SU-DHL-6 (cell line): ENCODE measurements at regions not wholly inside any gene's neighbourhood (a gene's known extent, or its start where the extent isn't known, plus 50 kb on each side); places are given as distances from the start of the nearest gene placed in this dataset.

Experiments
- H2AFZ ChIP-seq: fragments of 200-600 bp; sonication (generic); 2 replicates; pipeline ENCODE4 v1.6.1; 2014; ENCODE audit warnings: low read depth, mild to moderate bottlenecking, moderate library complexity, mixed read lengths, antibody characterized with exemption, low read length; ENCODE audit not compliant: severe bottlenecking
- H3F3A ChIP-seq: fragments of 200-600 bp; shearing (Covaris generic); 2 replicates; pipeline ENCODE4 v1.6.0; 2016; ENCODE audit warnings: antibody characterized with exemption, mild to moderate bottlenecking; ENCODE audit not compliant: insufficient read depth
- H3K27ac ChIP-seq: fragments of 200-600 bp; sonication (generic); 2 replicates; pipeline ENCODE4 v1.5.1; 2016; ENCODE audit warnings: low read depth, mild to moderate bottlenecking, low read length, moderate library complexity, mixed read lengths
- H3K27me3 ChIP-seq: fragments of 200-600 bp; sonication (generic), shearing (Covaris generic); 2 replicates; pipeline ENCODE4 v1.6.0; 2014; ENCODE audit warnings: mild to moderate bottlenecking, low read length
- H3K36me3 ChIP-seq: fragments of 200-600 bp; sonication (generic); 2 replicates; pipeline ENCODE4 v1.6.1; 2014; ENCODE audit warnings: mild to moderate bottlenecking, low read length, mixed read lengths
- H3K4me2 ChIP-seq: fragments of 300-600, 200-600 bp; shearing (Covaris generic), sonication (generic); 2 replicates; pipeline ENCODE4 v1.6.0; 2014; ENCODE audit warnings: low read length, low read depth, mild to moderate bottlenecking; ENCODE audit not compliant: poor library complexity, severe bottlenecking
- H3K4me3 ChIP-seq: fragments of 200-600 bp; sonication (generic); 2 replicates; pipeline ENCODE4 v1.5.1; 2014; ENCODE audit warnings: antibody characterized with exemption, low read length, mild to moderate bottlenecking, mixed read lengths; ENCODE audit not compliant: insufficient read depth, poor library complexity, severe bottlenecking
- H3K79me2 ChIP-seq: fragments of 200-600 bp; sonication (generic); 2 replicates; pipeline ENCODE4 v1.6.1; 2014; ENCODE audit warnings: mild to moderate bottlenecking, low read length, moderate library complexity; ENCODE audit not compliant: insufficient read depth
- H3K9ac ChIP-seq: fragments of 200-600 bp; sonication (generic); 2 replicates; pipeline ENCODE4 v1.7.0; 2014; ENCODE audit warnings: mild to moderate bottlenecking, low read length
- H3K9me2 ChIP-seq: fragments of 200-600 bp; sonication (generic); replicated peaks from 2 replicates; pipeline ENCODE4 v1.6.1; 2014; ENCODE audit warnings: low read length; ENCODE audit not compliant: insufficient read depth
- H3K9me3 ChIP-seq: fragments of 200-600 bp; sonication (generic); 2 replicates; pipeline ENCODE4 v1.6.1; 2014; ENCODE audit warnings: low read length, mixed read lengths; ENCODE audit not compliant: insufficient read depth
- H4K20me1 ChIP-seq: fragments of 200-600 bp; sonication (generic); 2 replicates; pipeline ENCODE4 v1.6.1; 2014; ENCODE audit warnings: low read depth, mild to moderate bottlenecking, antibody characterized with exemption, low read length, moderate library complexity, mixed read lengths
- CTCF ChIP-seq: fragments of 200-600 bp; sonication (generic); IDR thresholded peaks from one replicate; pipeline ENCODE4 v1.5.1; 2017; ENCODE audit warnings: antibody characterized with exemption, mild to moderate bottlenecking, low read length, moderate library complexity; ENCODE audit not compliant: insufficient read depth, poor library complexity, severe bottlenecking
- EZH2phosphoT487 ChIP-seq: fragments of 200-600 bp; sonication (generic), shearing (Covaris generic); conservative IDR thresholded peaks from 2 replicates; pipeline ENCODE4 v1.6.1; 2018; ENCODE audit warnings: mild to moderate bottlenecking, antibody characterized with exemption, low read length, moderate library complexity, mixed read lengths

GRCh38 chr7:132733860-132734259, 157.6 kb upstream of the PLXNA4 start:
- Histone ChIP-seq H3K27me3 (no peaks in the 10 kb centered on the region), H3K27ac (no peak overlapping the region), H4K20me1 (no peaks in the 10 kb centered on the region), H3K9me3 (no peaks in the 10 kb centered on the region), H3K9ac (no peak overlapping the region), H3K4me3 (no peak overlapping the region), H2AFZ (no peak overlapping the region), H3F3A (no peaks in the 10 kb centered on the region), H3K36me3 (no peaks in the 10 kb centered on the region), H3K4me2 (no peak overlapping the region), H3K79me2 (no peaks in the 10 kb centered on the region), H3K9me2 (no peaks in the 10 kb centered on the region)
- TF ChIP-seq EZH2phosphoT487 (no peak), CTCF (no peak)

GRCh38 chr7:132732321-132732865, 156.1 kb upstream of the PLXNA4 start:
- Histone ChIP-seq H3K9ac (no peak overlapping the region), H3K9me2 (no peaks in the 10 kb centered on the region), H3K27ac (no peak overlapping the region), H3K79me2 (no peaks in the 10 kb centered on the region), H3K36me3 (no peaks in the 10 kb centered on the region), H3K9me3 (no peaks in the 10 kb centered on the region), H4K20me1 (no peaks in the 10 kb centered on the region), H3F3A (no peaks in the 10 kb centered on the region), H3K27me3 (no peaks in the 10 kb centered on the region), H3K4me2 (no peak overlapping the region), H3K4me3 (no peak overlapping the region), H2AFZ (no peak overlapping the region)
- TF ChIP-seq CTCF (no peak), EZH2phosphoT487 (no peak)

- no peaks in the 10 kb centered on the region for H3K36me3 ChIP-seq
- no peak overlapping the region for H3K9ac ChIP-seq
- no peak overlapping the region for H3K4me2 ChIP-seq
- H4K20me1 ChIP-seq = no peaks in the 10 kb centered on the region
- no peak overlapping the region for H3K4me3 ChIP-seq
- no peak for TF ChIP-seq EZH2phosphoT487
- no peaks in the 10 kb centered on the region for H3K27me3 ChIP-seq
- no peaks in the 10 kb centered on the region for H3K9me2 ChIP-seq
- no peaks in the 10 kb centered on the region for H3F3A ChIP-seq
- no peaks in the 10 kb centered on the region for H3K9me3 ChIP-seq
- no peak overlapping the region for H2AFZ ChIP-seq
- H3K79me2 ChIP-seq = no peaks in the 10 kb centered on the region
- no peak overlapping the region for H3K27ac ChIP-seq
Measured at GRCh38 chr7:132730105-132730504, 153.8 kb upstream of the PLXNA4 start.

DNA sequence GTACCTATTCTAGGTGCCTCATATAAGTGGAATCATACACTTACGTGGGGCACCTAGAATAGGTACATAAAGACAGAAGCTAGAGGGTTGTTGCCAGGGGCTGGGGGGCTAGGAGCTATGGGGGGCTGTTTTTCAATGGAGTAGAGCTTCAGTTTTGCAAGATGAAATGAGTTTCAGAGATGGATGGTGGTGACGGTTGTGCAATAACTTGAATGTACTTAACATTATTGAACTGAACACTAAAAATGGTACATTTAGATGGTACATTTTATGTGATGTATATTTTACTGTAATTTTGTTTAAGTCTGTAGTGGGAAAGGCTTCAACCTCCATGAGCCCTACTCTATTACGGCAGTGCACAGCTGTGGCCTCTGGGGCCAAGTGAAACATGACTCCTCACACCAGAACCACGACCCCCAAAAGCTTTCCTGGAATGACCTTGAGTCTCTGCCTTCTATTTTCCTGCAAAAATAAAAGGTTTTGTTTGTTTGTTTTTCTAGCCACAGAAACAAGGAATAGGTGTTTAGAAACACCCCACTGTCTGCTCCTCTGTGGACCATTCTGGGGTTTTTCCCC, 147.3 kb upstream of the PLXNA4 start:
- H3K79me2 ChIP-seq = no peaks in the 10 kb centered on the region
- H3K27ac ChIP-seq = no peak overlapping the region
- no peak overlapping the region for H3K4me2 ChIP-seq
- H3K9me2 ChIP-seq = no peaks in the 10 kb centered on the region
- TF ChIP-seq CTCF (no peak), EZH2phosphoT487 (no peak)
- no peaks in the 10 kb centered on the region for H4K20me1 ChIP-seq
- H3K9me3 ChIP-seq = no peaks in the 10 kb centered on the region
- H3K27me3 ChIP-seq = no peaks in the 10 kb centered on the region
- no peaks in the 10 kb centered on the region for H3K36me3 ChIP-seq
- H3K4me3 ChIP-seq = no peak overlapping the region
- H2AFZ ChIP-seq = no peak overlapping the region
- H3F3A ChIP-seq = no peaks in the 10 kb centered on the region
- H3K9ac ChIP-seq = no peak overlapping the region
